HepG2 (cell line): ENCODE measurements at regions not wholly inside any gene's neighbourhood (a gene's known extent, or its start where the extent isn't known, plus 50 kb on each side); places are given as distances from the start of the nearest gene placed in this dataset.

Experiments
- ARNT2 ChIP-seq: sonication (generic); formaldehyde crosslinking; IDR thresholded peaks from 2 replicates; pipeline ENCODE4 v1.8.0; 2022; ENCODE audit warnings: mild to moderate bottlenecking, low read depth, missing genetic modification reagents, moderate library complexity
- FIP1L1 ChIP-seq: fragments of 200-400 bp; formaldehyde crosslinking; IDR thresholded peaks from 2 replicates; pipeline ENCODE4 v1.6.1; 2018; ENCODE audit warnings: low read depth, mild to moderate bottlenecking, low read length, moderate library complexity, borderline replicate concordance; ENCODE audit not compliant: insufficient read depth
- KAT8 ChIP-seq: IDR thresholded peaks from 2 replicates; pipeline ENCODE4 v1.6.1; 2016; ENCODE audit warnings: missing genetic modification reagents, missing compliant biosample characterization
- KDM3A ChIP-seq: IDR thresholded peaks from 2 replicates; pipeline ENCODE4 v1.6.1; 2018; ENCODE audit warnings: low read depth, missing compliant biosample characterization
- KLF12 ChIP-seq: sonication (generic); formaldehyde crosslinking; IDR thresholded peaks from 2 replicates; pipeline ENCODE4 v1.4.0; 2020; ENCODE audit warnings: missing genetic modification reagents, borderline replicate concordance
- NR2F1 ChIP-seq, 2 experiments: fragments of 450-650 bp in 1 of 2; formaldehyde crosslinking in 1 of 2; IDR thresholded peaks; 2 replicates each; pipeline versions ENCODE4 v1.5.0 to v1.6.1; 2016 to 2020; ENCODE audit warnings: mild to moderate bottlenecking in 1 of 2, missing compliant biosample characterization in 1 of 2, missing genetic modification reagents in 1 of 2, moderate library complexity in 1 of 2
- PCBP1 ChIP-seq: fragments of 200-400 bp; formaldehyde crosslinking; IDR thresholded peaks from 2 replicates; pipeline ENCODE4 v1.6.1; 2017; ENCODE audit warnings: mild to moderate bottlenecking, low read depth, low read length, borderline replicate concordance
- SAP130 ChIP-seq: IDR thresholded peaks from 2 replicates; pipeline ENCODE4 v1.6.1; 2016; ENCODE audit warnings: low read depth
- YEATS4 ChIP-seq: sonication (generic); formaldehyde crosslinking; IDR thresholded peaks from 2 replicates; pipeline ENCODE4 v1.4.0; 2020; ENCODE audit warnings: missing genetic modification reagents, borderline replicate concordance
- ZNF230 ChIP-seq: sonication (generic); formaldehyde crosslinking; IDR thresholded peaks from 2 replicates; pipeline ENCODE4 v1.4.0; 2020; ENCODE audit warnings: mild to moderate bottlenecking, missing genetic modification reagents
- ZNF33B ChIP-seq: sonication (generic); formaldehyde crosslinking; IDR thresholded peaks from 2 replicates; pipeline ENCODE4 v1.5.1; 2020; ENCODE audit warnings: mild to moderate bottlenecking, missing genetic modification reagents
- ZNF343 ChIP-seq: sonication (generic); formaldehyde crosslinking; IDR thresholded peaks from 2 replicates; pipeline ENCODE4 v1.4.0; 2020; ENCODE audit warnings: mild to moderate bottlenecking, missing genetic modification reagents
- ZNF44 ChIP-seq: sonication (generic); formaldehyde crosslinking; IDR thresholded peaks from 2 replicates; pipeline ENCODE4 v1.5.1; 2020; ENCODE audit warnings: mild to moderate bottlenecking, missing genetic modification reagents
- ZNF615 ChIP-seq: sonication (generic); formaldehyde crosslinking; IDR thresholded peaks from 2 replicates; pipeline ENCODE4 v1.5.0; 2020; ENCODE audit warnings: mild to moderate bottlenecking, missing genetic modification reagents, borderline replicate concordance
- ZNF891 ChIP-seq: sonication (generic); formaldehyde crosslinking; IDR thresholded peaks from 2 replicates; pipeline ENCODE4 v1.5.0; 2020; ENCODE audit warnings: mild to moderate bottlenecking, missing genetic modification reagents
- ZSCAN12 ChIP-seq: sonication (generic); formaldehyde crosslinking; IDR thresholded peaks from 2 replicates; pipeline ENCODE4 v1.9.0; 2021; ENCODE audit warnings: mild to moderate bottlenecking, missing genetic modification reagents
- TF ChIP-seq, protein P1 (sequence below): sonication (generic); formaldehyde crosslinking; IDR thresholded peaks from 2 replicates; pipeline ENCODE4 v1.4.0; 2020; ENCODE audit warnings: missing genetic modification reagents
- TF ChIP-seq, protein P2 (sequence below): sonication (generic); formaldehyde crosslinking; IDR thresholded peaks from 2 replicates; pipeline ENCODE4 v1.5.0; 2020; ENCODE audit warnings: mild to moderate bottlenecking, missing genetic modification reagents, borderline replicate concordance

- TF ChIP-seq, protein P1, sequence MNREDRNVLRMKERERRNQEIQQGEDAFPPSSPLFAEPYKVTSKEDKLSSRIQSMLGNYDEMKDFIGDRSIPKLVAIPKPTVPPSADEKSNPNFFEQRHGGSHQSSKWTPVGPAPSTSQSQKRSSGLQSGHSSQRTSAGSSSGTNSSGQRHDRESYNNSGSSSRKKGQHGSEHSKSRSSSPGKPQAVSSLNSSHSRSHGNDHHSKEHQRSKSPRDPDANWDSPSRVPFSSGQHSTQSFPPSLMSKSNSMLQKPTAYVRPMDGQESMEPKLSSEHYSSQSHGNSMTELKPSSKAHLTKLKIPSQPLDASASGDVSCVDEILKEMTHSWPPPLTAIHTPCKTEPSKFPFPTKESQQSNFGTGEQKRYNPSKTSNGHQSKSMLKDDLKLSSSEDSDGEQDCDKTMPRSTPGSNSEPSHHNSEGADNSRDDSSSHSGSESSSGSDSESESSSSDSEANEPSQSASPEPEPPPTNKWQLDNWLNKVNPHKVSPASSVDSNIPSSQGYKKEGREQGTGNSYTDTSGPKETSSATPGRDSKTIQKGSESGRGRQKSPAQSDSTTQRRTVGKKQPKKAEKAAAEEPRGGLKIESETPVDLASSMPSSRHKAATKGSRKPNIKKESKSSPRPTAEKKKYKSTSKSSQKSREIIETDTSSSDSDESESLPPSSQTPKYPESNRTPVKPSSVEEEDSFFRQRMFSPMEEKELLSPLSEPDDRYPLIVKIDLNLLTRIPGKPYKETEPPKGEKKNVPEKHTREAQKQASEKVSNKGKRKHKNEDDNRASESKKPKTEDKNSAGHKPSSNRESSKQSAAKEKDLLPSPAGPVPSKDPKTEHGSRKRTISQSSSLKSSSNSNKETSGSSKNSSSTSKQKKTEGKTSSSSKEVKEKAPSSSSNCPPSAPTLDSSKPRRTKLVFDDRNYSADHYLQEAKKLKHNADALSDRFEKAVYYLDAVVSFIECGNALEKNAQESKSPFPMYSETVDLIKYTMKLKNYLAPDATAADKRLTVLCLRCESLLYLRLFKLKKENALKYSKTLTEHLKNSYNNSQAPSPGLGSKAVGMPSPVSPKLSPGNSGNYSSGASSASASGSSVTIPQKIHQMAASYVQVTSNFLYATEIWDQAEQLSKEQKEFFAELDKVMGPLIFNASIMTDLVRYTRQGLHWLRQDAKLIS (CRISPR knock-in tag), result no peak
- TF ChIP-seq ARNT2 (CRISPR knock-in tag) (0 out of 2 replicates have a peak, but pooled peaks have one; percentile 31), ZNF44 (CRISPR knock-in tag) (no peak), SAP130 (CRISPR knock-in tag) (peak; percentile 92), NR2F1 (CRISPR knock-in tag; IDR thresholded peaks at IDR 0.05) (peak; percentile 59 to 84; a peak in 3 of 4 replicates), ZNF33B (CRISPR knock-in tag) (no peak), KAT8 (CRISPR knock-in tag) (peak; percentile 84; the same call in 1 of the 2 replicates), YEATS4 (CRISPR knock-in tag) (0 out of 2 replicates have a peak, but pooled peaks have one; percentile 57), ZNF891 (CRISPR knock-in tag) (no peak), ZSCAN12 (CRISPR knock-in tag) (no peak), ZNF615 (CRISPR knock-in tag) (no peak), FIP1L1 (no peak), KDM3A (CRISPR knock-in tag) (peak; percentile 78), PCBP1 (no peak), ZNF230 (no peak), KLF12 (CRISPR knock-in tag) (no peak; the same call in 1 of the 2 replicates), ZNF343 (CRISPR knock-in tag) (no peak)
- TF ChIP-seq, protein P2, sequence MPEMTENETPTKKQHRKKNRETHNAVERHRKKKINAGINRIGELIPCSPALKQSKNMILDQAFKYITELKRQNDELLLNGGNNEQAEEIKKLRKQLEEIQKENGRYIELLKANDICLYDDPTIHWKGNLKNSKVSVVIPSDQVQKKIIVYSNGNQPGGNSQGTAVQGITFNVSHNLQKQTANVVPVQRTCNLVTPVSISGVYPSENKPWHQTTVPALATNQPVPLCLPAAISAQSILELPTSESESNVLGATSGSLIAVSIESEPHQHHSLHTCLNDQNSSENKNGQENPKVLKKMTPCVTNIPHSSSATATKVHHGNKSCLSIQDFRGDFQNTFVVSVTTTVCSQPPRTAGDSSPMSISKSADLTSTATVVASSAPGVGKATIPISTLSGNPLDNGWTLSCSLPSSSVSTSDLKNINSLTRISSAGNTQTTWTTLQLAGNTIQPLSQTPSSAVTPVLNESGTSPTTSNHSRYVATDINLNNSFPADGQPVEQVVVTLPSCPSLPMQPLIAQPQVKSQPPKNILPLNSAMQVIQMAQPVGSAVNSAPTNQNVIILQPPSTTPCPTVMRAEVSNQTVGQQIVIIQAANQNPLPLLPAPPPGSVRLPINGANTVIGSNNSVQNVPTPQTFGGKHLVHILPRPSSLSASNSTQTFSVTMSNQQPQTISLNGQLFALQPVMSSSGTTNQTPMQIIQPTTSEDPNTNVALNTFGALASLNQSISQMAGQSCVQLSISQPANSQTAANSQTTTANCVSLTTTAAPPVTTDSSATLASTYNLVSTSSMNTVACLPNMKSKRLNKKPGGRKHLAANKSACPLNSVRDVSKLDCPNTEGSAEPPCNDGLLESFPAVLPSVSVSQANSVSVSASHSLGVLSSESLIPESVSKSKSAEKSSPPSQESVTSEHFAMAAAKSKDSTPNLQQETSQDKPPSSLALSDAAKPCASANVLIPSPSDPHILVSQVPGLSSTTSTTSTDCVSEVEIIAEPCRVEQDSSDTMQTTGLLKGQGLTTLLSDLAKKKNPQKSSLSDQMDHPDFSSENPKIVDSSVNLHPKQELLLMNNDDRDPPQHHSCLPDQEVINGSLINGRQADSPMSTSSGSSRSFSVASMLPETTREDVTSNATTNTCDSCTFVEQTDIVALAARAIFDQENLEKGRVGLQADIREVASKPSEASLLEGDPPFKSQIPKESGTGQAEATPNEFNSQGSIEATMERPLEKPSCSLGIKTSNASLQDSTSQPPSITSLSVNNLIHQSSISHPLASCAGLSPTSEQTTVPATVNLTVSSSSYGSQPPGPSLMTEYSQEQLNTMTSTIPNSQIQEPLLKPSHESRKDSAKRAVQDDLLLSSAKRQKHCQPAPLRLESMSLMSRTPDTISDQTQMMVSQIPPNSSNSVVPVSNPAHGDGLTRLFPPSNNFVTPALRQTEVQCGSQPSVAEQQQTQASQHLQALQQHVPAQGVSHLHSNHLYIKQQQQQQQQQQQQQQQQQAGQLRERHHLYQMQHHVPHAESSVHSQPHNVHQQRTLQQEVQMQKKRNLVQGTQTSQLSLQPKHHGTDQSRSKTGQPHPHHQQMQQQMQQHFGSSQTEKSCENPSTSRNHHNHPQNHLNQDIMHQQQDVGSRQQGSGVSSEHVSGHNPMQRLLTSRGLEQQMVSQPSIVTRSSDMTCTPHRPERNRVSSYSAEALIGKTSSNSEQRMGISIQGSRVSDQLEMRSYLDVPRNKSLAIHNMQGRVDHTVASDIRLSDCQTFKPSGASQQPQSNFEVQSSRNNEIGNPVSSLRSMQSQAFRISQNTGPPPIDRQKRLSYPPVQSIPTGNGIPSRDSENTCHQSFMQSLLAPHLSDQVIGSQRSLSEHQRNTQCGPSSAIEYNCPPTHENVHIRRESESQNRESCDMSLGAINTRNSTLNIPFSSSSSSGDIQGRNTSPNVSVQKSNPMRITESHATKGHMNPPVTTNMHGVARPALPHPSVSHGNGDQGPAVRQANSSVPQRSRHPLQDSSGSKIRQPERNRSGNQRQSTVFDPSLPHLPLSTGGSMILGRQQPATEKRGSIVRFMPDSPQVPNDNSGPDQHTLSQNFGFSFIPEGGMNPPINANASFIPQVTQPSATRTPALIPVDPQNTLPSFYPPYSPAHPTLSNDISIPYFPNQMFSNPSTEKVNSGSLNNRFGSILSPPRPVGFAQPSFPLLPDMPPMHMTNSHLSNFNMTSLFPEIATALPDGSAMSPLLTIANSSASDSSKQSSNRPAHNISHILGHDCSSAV (CRISPR knock-in tag), result no peak
Observed at GRCh38 chr10:78458983-78459638, 425.4 kb downstream of the RPS24 start (continued).
